Activated CD8-positive, alpha-beta T cell treated with anti-CD3 and anti-CD28 coated beads for 36 hours (primary cell): ENCODE measurements at regions not wholly inside any gene's neighbourhood (a gene's known extent, or its start where the extent isn't known, plus 50 kb on each side); places are given as distances from the start of the nearest gene placed in this dataset.

Experiments used
- ATAC-seq: fragments of 200-7000 bp; cut with Tn5 transposase; one replicate; pipeline ENCODE4 v1.10.0; 2021; ENCODE audit warnings: mild to moderate bottlenecking, moderate library complexity
- CTCF ChIA-PET: fragments of 350-600 bp; sonication (Branson Sonifier 250); formaldehyde crosslinking; loops from one replicate; lab custom pipeline; 2021; ENCODE audit warnings: antibody characterized with exemption; lab: Charles Lee
- POLR2A ChIA-PET: fragments of 350-600 bp; sonication (Branson Sonifier 250); formaldehyde crosslinking; loops from one replicate; lab custom pipeline; 2021; ENCODE audit warnings: antibody characterized with exemption; lab: Charles Lee
- DNase-seq: peaks from one replicate; pipeline ENCODE4 v3.0.0-alpha.2; 2020
- H3K27ac Mint-ChIP-seq: one replicate; pipeline ENCODE4 v1.8.0; 2021; ENCODE audit warnings: mild to moderate bottlenecking, mixed read lengths
- H3K27me3 Mint-ChIP-seq: one replicate; pipeline ENCODE4 v1.8.0; 2021; ENCODE audit warnings: mixed read lengths
- H3K36me3 Mint-ChIP-seq: one replicate; pipeline ENCODE4 v1.8.0; 2021; ENCODE audit warnings: low read depth, mixed read lengths
- H3K4me1 Mint-ChIP-seq: one replicate; pipeline ENCODE4 v1.8.0; 2021; ENCODE audit warnings: low read depth, mixed read lengths
- H3K4me3 Mint-ChIP-seq: one replicate; pipeline ENCODE4 v1.8.0; 2021; ENCODE audit warnings: mild to moderate bottlenecking, moderate library complexity, mixed read lengths
- H3K9me3 Mint-ChIP-seq: one replicate; pipeline ENCODE4 v1.8.0; 2021; ENCODE audit warnings: mixed read lengths
- CTCF ChIP-seq: fragments of 200-600 bp; IDR thresholded peaks from one replicate; pipeline ENCODE4 v1.8.0; 2022; ENCODE audit warnings: antibody characterized with exemption, mild to moderate bottlenecking
- intact Hi-C: fragments of 100-400 bp; cut with micrococcal nuclease; formaldehyde crosslinking; loops from one replicate; pipeline ENCODE4 v1.10.0; 2022

- Mint-ChIP-seq H3K27me3 (peaks cover 6% of the 10 kb centered on the region), H3K9me3 (no peaks in the 10 kb centered on the region), H3K27ac (no peak overlapping the region), H3K4me3 (no peak overlapping the region), H3K36me3 (no peaks in the 10 kb centered on the region), H3K4me1 (no peaks in the 10 kb centered on the region)
- POLR2A ChIA-PET = no interaction called here
- no peak for ATAC-seq
- no peak for DNase-seq
- no peak for TF ChIP-seq CTCF
- CTCF ChIA-PET = interaction anchor here (1.2 to 3.4 kb wide), 5 partner anchors 9 to 252 kb away, joined by 3 to 21 read pairs (median 7); no protein-coding TSS in a partner anchor
- intact Hi-C loops = no loop called here
These were observed 85.8 kb downstream of the NUDT12 start for GRCh38 chr5:103476811-103477210.

GRCh38 chr5:103475629-103476240 is 86.9 kb downstream of the NUDT12 start:
- DNase-seq (no peak), ATAC-seq (no peak)
- H3K9me3 Mint-ChIP-seq = no peaks in the 10 kb centered on the region
- no peak overlapping the region for H3K4me3 Mint-ChIP-seq
- CTCF ChIA-PET = interaction anchor here (0.7 to 3.4 kb wide), 16 partner anchors 9 to 308 kb away, joined by 3 to 26 read pairs (median 3); partner anchors contain the start of gene MACIR
- TF ChIP-seq CTCF = peak; percentile 70
- H3K27ac Mint-ChIP-seq = no peak overlapping the region
- intact Hi-C loops = loop anchor here (1.0 kb wide), 1 partner anchor 243 kb away; no protein-coding TSS in a partner anchor
- H3K4me1 Mint-ChIP-seq = no peaks in the 10 kb centered on the region
- peaks cover 10% of the 10 kb centered on the region for H3K27me3 Mint-ChIP-seq
- no peaks in the 10 kb centered on the region for H3K36me3 Mint-ChIP-seq
- POLR2A ChIA-PET = no interaction called here

DNA sequence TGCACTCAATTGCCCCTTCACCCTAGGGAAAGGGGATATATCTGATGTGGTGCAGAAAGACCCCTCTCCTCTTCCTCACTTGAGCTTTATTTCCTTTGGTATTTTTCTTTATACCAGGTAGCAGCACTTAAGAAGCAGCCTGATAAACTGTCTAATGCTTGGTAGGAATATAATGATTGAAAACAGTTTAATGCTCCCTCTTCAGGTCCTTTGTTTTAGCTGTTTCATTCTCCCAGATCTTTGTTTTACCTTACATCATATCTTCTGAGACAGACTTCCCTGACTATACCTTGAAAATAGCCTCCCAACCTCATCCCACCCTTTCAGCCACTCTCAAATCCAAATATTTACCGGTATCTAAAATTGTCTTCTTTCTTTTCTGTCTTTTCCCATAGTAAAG is 87.9 kb downstream of the NUDT12 start:
- no peak overlapping the region for H3K27ac Mint-ChIP-seq
- H3K4me3 Mint-ChIP-seq = no peak overlapping the region
- no peaks in the 10 kb centered on the region for H3K36me3 Mint-ChIP-seq
- intact Hi-C loops = loop anchor here (1.0 kb wide), 1 partner anchor 242 kb away; no protein-coding TSS in a partner anchor
- CTCF ChIA-PET = interaction anchor here (0.7 to 3.4 kb wide), 10 partner anchors 8 to 307 kb away, joined by 3 to 26 read pairs (median 8); partner anchors contain the start of gene MACIR
- POLR2A ChIA-PET = interaction anchor here (0.6 kb wide), 1 partner anchor 15 kb away, joined by 3 read pairs; no protein-coding TSS in a partner anchor
- H3K27me3 Mint-ChIP-seq = peaks cover 8% of the 10 kb centered on the region
- TF ChIP-seq CTCF = no peak
- no peaks in the 10 kb centered on the region for H3K4me1 Mint-ChIP-seq
- no peak for DNase-seq
- no peaks in the 10 kb centered on the region for H3K9me3 Mint-ChIP-seq
- ATAC-seq = no peak

- Mint-ChIP-seq H3K9me3 (no peaks in the 10 kb centered on the region), H3K27me3 (peaks cover 8% of the 10 kb centered on the region), H3K4me3 (no peak overlapping the region), H3K36me3 (no peaks in the 10 kb centered on the region), H3K4me1 (no peaks in the 10 kb centered on the region), H3K27ac (no peak overlapping the region)
- POLR2A ChIA-PET = no interaction called here
- intact Hi-C loops = no loop called here
- CTCF ChIA-PET = no interaction called here
- ATAC-seq (no peak), DNase-seq (no peak)
- TF ChIP-seq CTCF = no peak
These were observed 88.9 kb downstream of the NUDT12 start for GRCh38 chr5:103473725-103474124.

GRCh38 chr5:103472830-103473229 is 89.8 kb downstream of the NUDT12 start:
- DNase-seq (no peak), ATAC-seq (no peak)
- intact Hi-C loops = no loop called here
- no peak for TF ChIP-seq CTCF
- Mint-ChIP-seq H3K9me3 (no peaks in the 10 kb centered on the region), H3K27me3 (peaks cover 10% of the 10 kb centered on the region), H3K36me3 (no peaks in the 10 kb centered on the region), H3K4me1 (no peaks in the 10 kb centered on the region), H3K27ac (no peak overlapping the region), H3K4me3 (no peak overlapping the region)
- ChIA-PET POLR2A (no interaction called here), CTCF (interaction anchor here (1.3 kb wide), 1 partner anchor 240 kb away, joined by 6 read pairs; no protein-coding TSS in a partner anchor)
